ENCODE measurements at regions not wholly inside any gene's neighbourhood (a gene's known extent, or its start where the extent isn't known, plus 50 kb on each side); places are given as distances from the start of the nearest gene placed in this dataset.

DNA sequence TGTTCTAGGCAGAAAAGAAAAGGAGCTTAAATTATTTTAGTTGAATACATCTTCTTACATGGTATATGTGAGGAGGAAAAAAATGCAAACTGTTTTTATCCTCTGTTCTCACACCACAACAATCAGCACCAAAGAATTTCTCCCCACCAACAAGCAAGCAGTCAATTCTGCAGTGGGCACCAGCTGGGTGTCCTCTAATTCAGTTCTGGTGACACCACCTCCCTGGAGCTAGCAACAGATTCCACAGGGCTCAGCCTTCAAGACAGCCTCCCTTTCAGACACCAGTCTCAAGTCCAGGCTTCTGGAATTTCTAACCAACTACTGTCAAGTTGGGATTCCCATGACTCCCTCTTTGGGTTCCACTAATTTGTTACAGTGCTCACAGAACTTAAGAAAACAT lies 490.2 kb upstream of the IGFBP3 start:
- TF ChIP-seq, protein P1, sequence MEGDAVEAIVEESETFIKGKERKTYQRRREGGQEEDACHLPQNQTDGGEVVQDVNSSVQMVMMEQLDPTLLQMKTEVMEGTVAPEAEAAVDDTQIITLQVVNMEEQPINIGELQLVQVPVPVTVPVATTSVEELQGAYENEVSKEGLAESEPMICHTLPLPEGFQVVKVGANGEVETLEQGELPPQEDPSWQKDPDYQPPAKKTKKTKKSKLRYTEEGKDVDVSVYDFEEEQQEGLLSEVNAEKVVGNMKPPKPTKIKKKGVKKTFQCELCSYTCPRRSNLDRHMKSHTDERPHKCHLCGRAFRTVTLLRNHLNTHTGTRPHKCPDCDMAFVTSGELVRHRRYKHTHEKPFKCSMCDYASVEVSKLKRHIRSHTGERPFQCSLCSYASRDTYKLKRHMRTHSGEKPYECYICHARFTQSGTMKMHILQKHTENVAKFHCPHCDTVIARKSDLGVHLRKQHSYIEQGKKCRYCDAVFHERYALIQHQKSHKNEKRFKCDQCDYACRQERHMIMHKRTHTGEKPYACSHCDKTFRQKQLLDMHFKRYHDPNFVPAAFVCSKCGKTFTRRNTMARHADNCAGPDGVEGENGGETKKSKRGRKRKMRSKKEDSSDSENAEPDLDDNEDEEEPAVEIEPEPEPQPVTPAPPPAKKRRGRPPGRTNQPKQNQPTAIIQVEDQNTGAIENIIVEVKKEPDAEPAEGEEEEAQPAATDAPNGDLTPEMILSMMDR (IDR thresholded peaks at IDR 0.05), result no peak
- no peak for TF ChIP-seq EZH2 (IDR thresholded peaks at IDR 0.05; ENCODE audit: borderline replicate concordance, insufficient read depth, low read depth, low read length, poor library complexity, severe bottlenecking)
